IMR-90 (cell line): ENCODE measurements at regions not wholly inside any gene's neighbourhood (a gene's known extent, or its start where the extent isn't known, plus 50 kb on each side); places are given as distances from the start of the nearest gene placed in this dataset.

Experiments
- ATAC-seq: fragments of 200-7000 bp; cut with Tn5 transposase; 2 replicates; pipeline ENCODE4 v1.9.1; 2020; ENCODE audit warnings: low read depth, mild to moderate bottlenecking, moderate library complexity
- BruUV-seq: library from RNA; stranded (reverse); fragments of 400-500 nt; replicated peaks from 2 replicates; lab custom pipeline; 2021; lab: Mats Ljungman, UMichigan
- CTCF ChIA-PET: fragments of 300-600 bp; formaldehyde crosslinking; extraction: SDS; loops from one replicate; lab custom pipeline; 2021; ENCODE audit warnings: antibody characterized with exemption; lab: Yijun Ruan, JAX
- POLR2A ChIA-PET: fragments of 300-600 bp; sonication (Branson Sonifier 250); formaldehyde crosslinking; loops from one replicate; lab custom pipeline; 2022; ENCODE audit warnings: antibody characterized with exemption; ENCODE audit not compliant: unreplicated experiment; lab: Charles Lee
- DNase-seq: peaks from one replicate; pipeline ENCODE4 v3.0.0; 2013
- H2AFZ ChIP-seq: replicated peaks from 2 replicates; pipeline ENCODE3; 2013; ENCODE audit warnings: low read length, mild to moderate bottlenecking; ENCODE audit not compliant: poor library complexity
- H2AK5ac ChIP-seq: 2 replicates; pipeline ENCODE4 v1.6.1; 2013; ENCODE audit warnings: low read depth, low read length, inconsistent platforms
- H2AK9ac ChIP-seq: replicated peaks from 2 replicates; pipeline ENCODE3; 2013; ENCODE audit warnings: mild to moderate bottlenecking, low read depth, low read length, moderate library complexity; ENCODE audit not compliant: poor library complexity
- H2BK120ac ChIP-seq: 2 replicates; pipeline ENCODE4 v1.6.1; 2013; ENCODE audit warnings: low read depth, low read length, inconsistent platforms
- H2BK15ac ChIP-seq: 3 replicates; pipeline ENCODE4 v1.6.1; 2013; ENCODE audit warnings: low read depth, low read length, inconsistent platforms
- H2BK20ac ChIP-seq: 2 replicates; pipeline ENCODE4 v1.6.1; 2013; ENCODE audit warnings: low read depth, mild to moderate bottlenecking, inconsistent platforms, low read length, moderate library complexity
- H2BK5ac ChIP-seq: 2 replicates; pipeline ENCODE4 v1.6.1; 2013; ENCODE audit warnings: mild to moderate bottlenecking, low read depth, low read length, inconsistent platforms; ENCODE audit not compliant: poor library complexity, severe bottlenecking
- H3K14ac ChIP-seq: replicated peaks from 2 replicates; pipeline ENCODE4 v1.6.1; 2013; ENCODE audit warnings: low read depth, low read length, inconsistent platforms
- H3K18ac ChIP-seq: 2 replicates; pipeline ENCODE4 v1.6.1; 2013; ENCODE audit warnings: low read depth, low read length, control low read depth
- H3K23ac ChIP-seq: 2 replicates; pipeline ENCODE4 v1.6.1; 2013; ENCODE audit warnings: low read depth, low read length, inconsistent platforms
- H3K27ac ChIP-seq: 2 replicates; pipeline ENCODE4 v1.5.1; 2013; ENCODE audit warnings: mild to moderate bottlenecking, control low read depth, low read length; ENCODE audit not compliant: insufficient read depth
- H3K27me3 ChIP-seq: 2 replicates; pipeline ENCODE4 v1.6.1; 2013; ENCODE audit warnings: low read length; ENCODE audit not compliant: control insufficient read depth, insufficient read depth
- H3K36me3 ChIP-seq: 2 replicates; pipeline ENCODE4 v1.6.1; 2013; ENCODE audit warnings: low read length, mixed read lengths; ENCODE audit not compliant: control insufficient read depth, insufficient read depth
- H3K4ac ChIP-seq: 2 replicates; pipeline ENCODE4 v1.6.1; 2013; ENCODE audit warnings: low read depth, low read length, inconsistent platforms
- H3K4me1 ChIP-seq: 2 replicates; pipeline ENCODE4 v1.6.1; 2013; ENCODE audit warnings: low read length, mixed read lengths; ENCODE audit not compliant: control insufficient read depth, insufficient read depth
- H3K4me2 ChIP-seq: 2 replicates; pipeline ENCODE4 v1.6.1; 2013; ENCODE audit warnings: low read depth, mild to moderate bottlenecking, control low read depth, low read length, moderate library complexity
- H3K4me3 ChIP-seq: 2 replicates; pipeline ENCODE4 v1.5.1; 2013; ENCODE audit warnings: low read depth, mild to moderate bottlenecking, control low read depth, low read length, moderate library complexity; ENCODE audit not compliant: insufficient read depth
- H3K56ac ChIP-seq: 2 replicates; pipeline ENCODE4 v1.6.1; 2013; ENCODE audit warnings: low read length, inconsistent platforms; ENCODE audit not compliant: insufficient read depth; ENCODE audit errors: extremely low read depth
- H3K79me1 ChIP-seq, 2 experiments: 2 replicates each; pipeline ENCODE4 v1.6.1; 2013; ENCODE audit warnings: low read length in 2 of 2, inconsistent platforms in 1 of 2, low read depth in 1 of 2
- H3K9ac ChIP-seq: 2 replicates; pipeline ENCODE4 v1.6.1; 2013; ENCODE audit warnings: low read depth, low read length, control low read depth
- H3K9me1 ChIP-seq: 2 replicates; pipeline ENCODE4 v1.6.1; 2013; ENCODE audit warnings: low read length, inconsistent platforms; ENCODE audit not compliant: insufficient read depth
- H3K9me3 ChIP-seq: 2 replicates; pipeline ENCODE4 v1.6.1; 2013; ENCODE audit warnings: low read length; ENCODE audit not compliant: control insufficient read depth, insufficient read depth
- H4K20me1 ChIP-seq: 2 replicates; pipeline ENCODE4 v1.6.1; 2013; ENCODE audit warnings: low read length, inconsistent platforms; ENCODE audit not compliant: insufficient read depth
- H4K5ac ChIP-seq: 2 replicates; pipeline ENCODE4 v1.6.1; 2013; ENCODE audit warnings: mild to moderate bottlenecking, low read depth, low read length, control low read depth
- H4K8ac ChIP-seq, 2 experiments: 2 replicates each; pipeline ENCODE4 v1.6.1; 2013; ENCODE audit warnings: low read depth in 2 of 2, low read length in 2 of 2, control low read depth in 1 of 2, inconsistent platforms in 1 of 2
- H4K91ac ChIP-seq: 2 replicates; pipeline ENCODE4 v1.6.1; 2013; ENCODE audit warnings: low read depth, low read length, inconsistent platforms; ENCODE audit not compliant: insufficient read depth
- MAZ ChIP-seq: IDR thresholded peaks from 2 replicates; pipeline ENCODE4 v1.6.1; 2012; ENCODE audit warnings: low read depth, mild to moderate bottlenecking, low read length, improper control_type of control experiment, moderate library complexity, borderline replicate concordance
- MXI1 ChIP-seq: IDR thresholded peaks from 2 replicates; pipeline ENCODE4 v1.6.1; 2012; ENCODE audit warnings: low read depth, mild to moderate bottlenecking, low read length, moderate library complexity, borderline replicate concordance
- POLR2A ChIP-seq: IDR thresholded peaks from 2 replicates; pipeline ENCODE4 v1.6.1; 2012; ENCODE audit warnings: mild to moderate bottlenecking, low read depth, low read length
- SMC3 ChIP-seq: fragments of 150-350 bp; IDR thresholded peaks from 2 replicates; pipeline ENCODE4 v1.6.1; 2016; ENCODE audit warnings: low read depth, mild to moderate bottlenecking, antibody characterized with exemption, low read length, moderate library complexity
- WGBS, 2 experiments: methylation state at CpG; one replicate each; pipeline versions ENCODE4 v1.1.5 to v1.1.7; 2013; ENCODE audit warnings: missing lambda C conversion rate in 2 of 2; ENCODE audit not compliant: insufficient read length in 1 of 2; ENCODE audit errors: extremely low coverage in 2 of 2; 5-methylcytosine and 5-hydroxymethylcytosine counted together
- dilution Hi-C: fragments of 300-500 bp; cut with HindIII; formaldehyde crosslinking; loops from one replicate; pipeline ENCODE4 v1.14.3; 2018; ENCODE audit warnings: low sequenced_read_pairs; ENCODE audit not compliant: unreplicated experiment
- in situ Hi-C: fragments of 300-500 bp; cut with MboI; formaldehyde crosslinking; loops from 3 replicates; pipeline ENCODE4 v1.14.3; 2019; ENCODE audit warnings: low sequenced_read_pairs, inconsistent platforms, mixed read lengths
- intact Hi-C: fragments of 100-400 bp; cut with micrococcal nuclease; formaldehyde crosslinking; loops from 2 replicates; pipeline ENCODE4 v1.10.0; 2022

GRCh38 chr1:34655206-34655874 lies 99.5 kb upstream of the GJB5 start:
- H3K36me3 ChIP-seq = no peaks in the 10 kb centered on the region
- no peak overlapping the region for H3K56ac ChIP-seq
- intact Hi-C loops (no loop called here), in situ Hi-C loops (no loop called here), dilution Hi-C loops (no loop called here)
- DNase-seq (no peak), ATAC-seq (no peak)
- no peak overlapping the region for H3K4me3 ChIP-seq
- no peak overlapping the region for H4K8ac ChIP-seq
- H3K9me1 ChIP-seq = no peaks in the 10 kb centered on the region
- TF ChIP-seq MAZ (no peak), POLR2A (no peak), MXI1 (no peak), SMC3 (no peak)
- H3K27ac ChIP-seq = no peak overlapping the region
- no peak overlapping the region for H4K5ac ChIP-seq
- no peak overlapping the region for H2BK20ac ChIP-seq
- H3K9me3 ChIP-seq = peaks cover 9% of the 10 kb centered on the region; the same call in 1 of the 2 replicates
- H2AK9ac ChIP-seq = no peak overlapping the region
- no peak overlapping the region for H2BK15ac ChIP-seq
- BruUV-seq = no TSS peak
- H3K14ac ChIP-seq = no peak overlapping the region
- POLR2A ChIA-PET = no interaction called here
- no peak overlapping the region for H3K9ac ChIP-seq
- H4K91ac ChIP-seq = no peak overlapping the region
- H3K79me1 ChIP-seq = no peaks in the 10 kb centered on the region
- no peak overlapping the region for H2BK120ac ChIP-seq
- CTCF ChIA-PET = interaction anchor here (0.7 kb wide), 1 partner anchor 134 kb away, joined by 3 read pairs; no protein-coding TSS in a partner anchor
- no peak overlapping the region for H3K18ac ChIP-seq
- H2AK5ac ChIP-seq = no peak overlapping the region
- no peak overlapping the region for H3K4ac ChIP-seq
- H2BK5ac ChIP-seq = no peak overlapping the region
- no peaks in the 10 kb centered on the region for H4K20me1 ChIP-seq
- H3K27me3 ChIP-seq = no peaks in the 10 kb centered on the region
- H3K4me1 ChIP-seq = no peaks in the 10 kb centered on the region
- no CpG with 5 or more reads among the region's 4 CpGs for WGBS, 2 experiments
- no peak overlapping the region for H2AFZ ChIP-seq
- no peak overlapping the region for H3K4me2 ChIP-seq
- H3K23ac ChIP-seq = no peak overlapping the region
